Small intestine (tissue), 7 donors: ENCODE measurements at regions not wholly inside any gene's neighbourhood (a gene's known extent, or its start where the extent isn't known, plus 50 kb on each side); places are given as distances from the start of the nearest gene placed in this dataset.

Experiments used
- DNase-seq, 2 donors: peaks; one replicate each; pipeline versions ENCODE4 v3.0.0 to v3.0.0-alpha.2; 2013
- FAIRE-seq: peaks from 2 replicates; lab custom pipeline; 2012; peaks lifted over from hg19 to GRCh38; lab: Jason Lieb, UNC
- H3K27ac ChIP-seq, 3 donors: one replicate each; pipeline ENCODE4 v1.5.1; 2013; ENCODE audit warnings: low read length in 2 of 3, mild to moderate bottlenecking in 2 of 3, control low read depth in 1 of 3, inconsistent platforms in 1 of 3, low read depth in 1 of 3, moderate library complexity in 1 of 3
- H3K27me3 ChIP-seq, 3 donors: one replicate each; pipeline ENCODE4 v1.6.1; 2013; ENCODE audit warnings: low read length in 3 of 3, inconsistent platforms in 1 of 3; ENCODE audit not compliant: control insufficient read depth in 3 of 3, insufficient read depth in 3 of 3
- H3K36me3 ChIP-seq, 3 donors: one replicate each; pipeline ENCODE4 v1.6.1; 2013; ENCODE audit warnings: low read length in 3 of 3, inconsistent platforms in 1 of 3, low read depth in 1 of 3, mild to moderate bottlenecking in 1 of 3, moderate library complexity in 1 of 3; ENCODE audit not compliant: control insufficient read depth in 3 of 3, insufficient read depth in 2 of 3
- H3K4me1 ChIP-seq, 3 donors: one replicate each; pipeline ENCODE4 v1.6.1; 2013; ENCODE audit warnings: low read length in 2 of 3, inconsistent platforms in 1 of 3, low read depth in 1 of 3, mild to moderate bottlenecking in 1 of 3, moderate library complexity in 1 of 3; ENCODE audit not compliant: control insufficient read depth in 3 of 3, insufficient read depth in 2 of 3
- H3K4me3 ChIP-seq, 3 donors: one replicate each; pipeline ENCODE4 v1.5.1; 2013; ENCODE audit warnings: low read length in 3 of 3, control low read depth in 1 of 3, inconsistent platforms in 1 of 3, low read depth in 1 of 3, mild to moderate bottlenecking in 1 of 3, moderate library complexity in 1 of 3
- H3K9me3 ChIP-seq, 2 donors: one replicate each; pipeline ENCODE4 v1.6.1; 2013; ENCODE audit warnings: low read depth in 1 of 2, low read length in 1 of 2; ENCODE audit not compliant: control insufficient read depth in 2 of 2, insufficient read depth in 1 of 2
- WGBS, 3 donors: extraction: QIAGEN DNeasy Blood & Tissue Kit; methylation state at CpG; one replicate each; pipeline ENCODE4 v1.1.7; 2013; 5-methylcytosine and 5-hydroxymethylcytosine counted together
- donor health status: healthy with polysubstance abuse.
- donor health status: control.
- donor health status: control.
- donor health status: Bipolar disorder and iron deficiency.
- donor health status: healthy.

DNA sequence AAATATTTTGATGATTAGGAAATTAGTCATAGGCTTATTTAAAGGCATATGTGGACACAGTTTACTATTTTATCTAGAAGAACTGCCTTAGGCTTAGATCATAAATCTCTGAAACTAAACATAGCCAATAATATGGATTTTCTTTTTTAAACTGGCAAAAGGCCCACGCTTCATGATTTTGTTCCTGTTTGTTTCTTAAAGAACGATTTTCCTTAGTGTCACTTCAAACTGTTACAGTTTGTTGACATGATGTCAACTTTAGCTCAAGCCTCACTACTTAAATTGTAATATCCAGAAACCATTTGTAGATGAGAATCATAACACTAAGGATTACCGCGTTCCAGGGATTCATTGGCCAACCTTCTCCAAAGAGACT lies 322.6 kb downstream of the HHIPL2 start:
- H3K27ac ChIP-seq, result no peak overlapping the region
- no peak for FAIRE-seq
- H3K27me3 ChIP-seq, result no peaks in the 10 kb centered on the region
- WGBS, 3 donors, result 59 to 82% (median 78%) methylated on average over 4 of the region's 4 CpGs
- DNase-seq, result no peak
- H3K36me3 ChIP-seq, result no peaks in the 10 kb centered on the region
- no peaks in the 10 kb centered on the region for H3K9me3 ChIP-seq
- H3K4me1 ChIP-seq, result no peaks in the 10 kb centered on the region
- no peak overlapping the region for H3K4me3 ChIP-seq

DNA sequence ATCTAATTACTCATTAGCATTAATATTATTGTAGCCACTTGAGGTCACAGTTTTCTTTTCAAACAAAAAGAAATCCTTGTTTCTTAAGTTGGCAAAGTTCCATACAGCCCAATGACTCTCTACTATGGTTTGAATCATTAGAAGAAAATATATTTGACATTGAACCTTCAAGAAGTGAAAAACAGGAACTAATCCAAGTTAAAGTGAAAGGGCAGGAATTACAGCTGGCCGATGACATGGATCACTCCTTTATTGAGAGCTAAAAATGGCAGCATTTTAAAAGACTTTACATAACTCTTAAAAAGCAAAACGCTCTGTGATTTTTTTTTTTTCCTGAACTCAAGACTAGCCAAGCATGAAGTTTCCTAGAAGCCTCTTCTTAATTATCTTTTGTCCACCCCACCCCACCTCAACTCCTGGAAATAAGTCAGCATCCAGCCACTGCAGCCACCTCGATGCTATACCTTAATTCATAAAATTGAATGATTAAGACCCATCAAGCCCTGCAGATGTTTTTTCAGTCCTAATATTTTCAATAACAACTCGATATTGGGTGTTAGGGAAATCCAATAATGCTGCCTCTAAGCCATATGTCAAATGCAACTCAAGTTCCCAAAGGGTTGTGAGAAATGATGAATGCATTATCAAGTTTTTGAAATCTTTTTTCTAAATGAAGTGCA lies 323.1 kb downstream of the HHIPL2 start:
- H3K4me1 ChIP-seq, result no peaks in the 10 kb centered on the region
- H3K9me3 ChIP-seq, result no peaks in the 10 kb centered on the region
- H3K4me3 ChIP-seq, result no peak overlapping the region
- FAIRE-seq (no peak), DNase-seq (no peak)
- no peaks in the 10 kb centered on the region for H3K36me3 ChIP-seq
- 54 to 65% (median 54%) methylated on average over 4 of the region's 4 CpGs for WGBS, 3 donors
- no peak overlapping the region for H3K27ac ChIP-seq
- H3K27me3 ChIP-seq, result no peaks in the 10 kb centered on the region

DNA sequence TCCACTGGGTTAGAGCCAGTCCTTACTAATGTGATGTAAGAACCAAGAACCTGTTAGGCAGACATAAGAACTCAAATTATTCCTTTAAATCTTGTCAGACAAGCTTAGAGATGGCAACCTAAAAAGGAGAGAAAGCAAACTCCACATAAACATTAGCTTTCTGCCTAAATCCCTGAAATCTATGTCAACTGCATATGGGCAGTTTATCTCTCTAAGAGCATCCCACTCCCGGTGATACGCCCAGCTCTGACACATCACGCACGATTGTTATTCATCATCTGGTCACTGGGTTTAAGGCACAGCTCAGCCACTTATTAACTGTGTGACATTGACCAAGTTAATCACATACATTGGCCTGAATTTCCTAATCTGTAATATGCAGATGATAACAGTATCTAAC lies 323.7 kb downstream of the HHIPL2 start:
- Histone ChIP-seq H3K27ac (no peak overlapping the region), H3K27me3 (no peaks in the 10 kb centered on the region), H3K4me3 (no peak overlapping the region), H3K36me3 (no peaks in the 10 kb centered on the region), H3K9me3 (no peaks in the 10 kb centered on the region), H3K4me1 (no peaks in the 10 kb centered on the region)
- WGBS, 3 donors, result 73 to 82% (median 80%) methylated on average over 4 of the region's 4 CpGs
- no peak for DNase-seq
- FAIRE-seq, result no peak

DNA sequence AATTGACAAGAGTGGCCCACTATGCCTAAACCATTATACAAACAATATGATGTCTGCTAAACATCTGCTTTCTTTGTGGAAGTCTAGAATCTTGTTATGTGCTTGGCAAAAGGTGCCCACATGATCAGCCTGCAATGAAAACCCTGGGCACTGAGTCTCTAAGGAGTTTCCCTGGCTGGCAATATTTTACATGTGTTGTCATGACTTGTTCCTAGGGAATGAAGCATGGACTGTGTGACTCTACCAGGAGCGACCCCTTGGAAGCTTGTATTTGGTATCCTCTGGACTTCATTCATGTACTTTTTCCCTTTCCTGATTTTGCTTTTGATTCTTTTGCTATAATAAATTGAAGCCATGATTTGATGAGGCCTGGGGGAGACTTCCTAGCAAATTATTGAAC lies 324.9 kb downstream of the HHIPL2 start:
- Histone ChIP-seq H3K27me3 (no peaks in the 10 kb centered on the region), H3K4me1 (no peaks in the 10 kb centered on the region), H3K9me3 (no peaks in the 10 kb centered on the region), H3K27ac (no peak overlapping the region), H3K36me3 (no peaks in the 10 kb centered on the region), H3K4me3 (no peak overlapping the region)
- DNase-seq (no peak), FAIRE-seq (no peak)
- WGBS, 3 donors, result 80 to 90% (median 83%) methylated on average over 1 of the region's 1 CpG

DNA sequence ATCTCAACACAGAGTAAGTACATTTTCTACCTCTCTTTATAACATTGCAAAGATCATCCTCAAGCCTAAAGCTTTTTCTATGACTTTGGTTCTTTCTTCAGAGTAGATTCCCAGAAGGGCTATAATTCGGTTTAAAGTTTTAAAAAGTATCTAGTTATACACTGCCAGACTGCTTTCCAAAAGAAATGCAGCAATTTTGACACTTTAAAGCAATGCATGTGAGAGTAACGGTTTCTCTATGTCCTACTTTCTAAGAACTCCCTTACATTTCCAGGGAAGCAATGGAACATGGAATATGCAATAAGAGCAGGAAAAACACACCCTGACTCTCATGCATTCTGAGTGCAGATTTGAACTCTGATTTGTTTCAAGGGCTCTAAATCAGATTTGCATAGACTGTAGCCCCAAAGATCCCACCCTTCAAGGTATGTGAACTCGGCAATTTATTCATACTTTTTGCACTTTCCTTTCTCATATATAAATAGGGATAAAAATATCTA lies 331.6 kb downstream of the HHIPL2 start:
- DNase-seq (no peak), FAIRE-seq (no peak)
- H3K4me1 ChIP-seq, result no peaks in the 10 kb centered on the region
- no peaks in the 10 kb centered on the region for H3K9me3 ChIP-seq
- no peaks in the 10 kb centered on the region for H3K36me3 ChIP-seq
- no peaks in the 10 kb centered on the region for H3K27me3 ChIP-seq
- no peak overlapping the region for H3K27ac ChIP-seq
- 61 to 81% (median 65%) methylated on average over 3 of the region's 3 CpGs for WGBS, 3 donors
- H3K4me3 ChIP-seq, result no peak overlapping the region

DNA sequence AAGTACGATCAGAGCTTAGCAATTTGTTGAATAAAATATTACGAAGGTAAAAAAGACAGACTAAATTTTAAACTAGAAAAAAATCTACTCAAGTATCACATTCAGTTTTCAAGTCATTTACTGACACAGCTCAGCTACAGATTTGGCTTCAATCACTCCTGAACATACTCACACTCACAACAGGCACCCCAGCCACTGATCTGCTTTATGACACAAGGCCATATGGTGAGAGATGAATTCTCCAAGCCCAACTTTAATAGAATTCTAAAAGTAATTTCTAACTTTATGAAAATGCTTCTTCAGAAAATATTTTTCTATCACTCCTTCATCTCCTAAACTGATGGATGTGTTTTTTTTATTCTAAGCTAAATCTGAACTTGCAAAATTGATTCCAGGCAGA lies 337.1 kb downstream of the HHIPL2 start:
- H3K36me3 ChIP-seq, result no peaks in the 10 kb centered on the region
- H3K9me3 ChIP-seq, result no peaks in the 10 kb centered on the region
- no peaks in the 10 kb centered on the region for H3K4me1 ChIP-seq
- no peak for DNase-seq
- H3K4me3 ChIP-seq, result no peak overlapping the region
- FAIRE-seq, result no peak
- no peaks in the 10 kb centered on the region for H3K27me3 ChIP-seq
- H3K27ac ChIP-seq, result no peak overlapping the region
- 76 to 85% (median 79%) methylated on average over 2 of the region's 2 CpGs for WGBS, 3 donors

DNA sequence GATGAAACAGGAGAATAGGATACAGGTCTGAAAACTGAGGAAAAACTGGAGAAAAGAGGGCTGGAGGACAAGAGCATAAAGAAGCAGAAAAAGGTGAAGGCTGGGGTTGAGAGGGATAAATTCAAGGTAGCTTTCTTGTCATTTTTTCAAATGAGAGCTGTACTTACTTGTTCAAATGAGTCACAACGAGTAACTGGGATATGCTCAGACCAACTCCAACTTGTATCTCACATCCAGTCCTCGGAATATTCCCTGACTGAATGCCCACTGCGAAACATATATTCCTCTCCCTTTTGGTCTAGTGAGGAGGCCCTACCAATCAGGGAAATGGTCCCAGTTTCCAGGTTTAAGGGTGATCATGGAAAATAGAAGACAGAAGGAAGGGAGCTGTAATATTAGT lies 343.4 kb downstream of the HHIPL2 start:
- no peak overlapping the region for H3K4me3 ChIP-seq
- no peaks in the 10 kb centered on the region for H3K36me3 ChIP-seq
- H3K9me3 ChIP-seq, result no peaks in the 10 kb centered on the region
- 73 to 82% (median 74%) methylated on average over 3 of the region's 3 CpGs for WGBS, 3 donors
- DNase-seq (no peak), FAIRE-seq (no peak)
- H3K27me3 ChIP-seq, result no peaks in the 10 kb centered on the region
- H3K4me1 ChIP-seq, result no peaks in the 10 kb centered on the region
- H3K27ac ChIP-seq, result no peak overlapping the region

DNA sequence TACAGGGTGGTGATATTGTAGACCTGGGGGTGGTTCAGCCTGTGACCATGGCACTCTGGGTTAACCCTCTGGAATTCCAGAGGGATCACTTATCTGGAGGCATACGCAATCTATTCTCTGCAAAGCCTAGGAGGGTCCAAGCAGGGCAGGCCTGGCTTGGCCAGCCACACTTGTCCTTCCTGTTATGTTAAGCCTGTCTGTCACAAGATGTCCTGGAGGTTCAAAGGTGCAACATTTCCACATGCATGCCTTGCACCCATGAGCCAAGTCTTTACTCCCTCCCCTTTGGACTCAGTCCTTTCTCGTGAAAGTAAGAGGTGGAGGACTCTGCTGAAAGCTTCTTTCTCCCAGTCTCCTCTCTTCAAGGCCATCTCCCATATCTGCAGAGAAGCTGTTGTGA lies 345.1 kb downstream of the HHIPL2 start:
- 21 to 70% (median 46%) methylated on average over 2 of the region's 2 CpGs for WGBS, 3 donors
- DNase-seq, result no peak
- Histone ChIP-seq H3K9me3 (no peaks in the 10 kb centered on the region), H3K36me3 (no peaks in the 10 kb centered on the region), H3K4me1 (no peaks in the 10 kb centered on the region), H3K27ac (no peak overlapping the region), H3K4me3 (no peak overlapping the region), H3K27me3 (no peaks in the 10 kb centered on the region)
- FAIRE-seq, result no peak

DNA sequence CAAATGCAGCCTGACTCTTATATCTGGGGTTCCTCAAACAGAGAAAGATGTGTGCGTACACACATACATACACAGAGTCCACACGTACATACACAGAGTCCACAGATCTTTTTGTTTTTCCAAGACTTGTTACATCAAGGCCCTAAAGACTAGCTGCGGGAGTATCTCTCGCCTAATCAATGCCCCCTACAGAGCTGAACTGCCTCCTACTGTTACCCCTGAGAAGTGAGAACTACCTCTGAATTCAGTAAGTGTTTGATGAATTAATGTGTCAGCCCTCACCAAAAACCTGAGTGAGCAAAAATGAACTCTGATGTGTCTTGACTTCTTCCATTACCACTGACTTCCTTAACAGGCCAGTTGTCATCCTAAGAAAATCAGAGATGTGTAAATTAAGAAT lies 351.2 kb downstream of the HHIPL2 start:
- Histone ChIP-seq H3K4me1 (no peaks in the 10 kb centered on the region), H3K27me3 (no peaks in the 10 kb centered on the region), H3K9me3 (no peaks in the 10 kb centered on the region), H3K36me3 (no peaks in the 10 kb centered on the region), H3K27ac (no peak overlapping the region), H3K4me3 (no peak overlapping the region)
- no peak for DNase-seq
- 56 to 74% (median 73%) methylated on average over 4 of the region's 4 CpGs for WGBS, 3 donors
- FAIRE-seq, result no peak
